ENCODE measurements at regions not wholly inside any gene's neighbourhood (a gene's known extent, or its start where the extent isn't known, plus 50 kb on each side); places are given as distances from the start of the nearest gene placed in this dataset.

- H3K27ac ChIP-seq (ENCODE audit: low read depth, low read length, poor library complexity, severe bottlenecking), result no peak overlapping the region
- intact Hi-C loops (cut with micrococcal nuclease; ENCODE audit: unreplicated experiment), result no loop called here
- H3K79me2 ChIP-seq (ENCODE audit: insufficient read depth, low read depth, low read length), result no peaks in the 10 kb centered on the region
- DNase-seq (ENCODE audit: low spot score), result peak; percentile 7
- CTCF ChIA-PET (ENCODE audit: unreplicated experiment), result interaction anchor here (0.6 kb wide), 1 partner anchor 48 kb away, joined by 3 read pairs; no protein-coding TSS in a partner anchor
- H3K9me3 ChIP-seq (ENCODE audit: low read length), result no peaks in the 10 kb centered on the region
- H3K9me2 ChIP-seq (ENCODE audit: insufficient read depth, low read length), result no peaks in the 10 kb centered on the region
- no peak overlapping the region for H3K4me3 ChIP-seq (ENCODE audit: low read depth, low read length, poor library complexity, severe bottlenecking)
- H2AFZ ChIP-seq (ENCODE audit: low read length), result no peak overlapping the region
- H3K4me1 ChIP-seq (ENCODE audit: insufficient read depth, low read length, poor library complexity, severe bottlenecking), result no peaks in the 10 kb centered on the region
- H3K36me3 ChIP-seq (ENCODE audit: insufficient read depth, low read length), result no peaks in the 10 kb centered on the region
- TF ChIP-seq, protein P1, sequence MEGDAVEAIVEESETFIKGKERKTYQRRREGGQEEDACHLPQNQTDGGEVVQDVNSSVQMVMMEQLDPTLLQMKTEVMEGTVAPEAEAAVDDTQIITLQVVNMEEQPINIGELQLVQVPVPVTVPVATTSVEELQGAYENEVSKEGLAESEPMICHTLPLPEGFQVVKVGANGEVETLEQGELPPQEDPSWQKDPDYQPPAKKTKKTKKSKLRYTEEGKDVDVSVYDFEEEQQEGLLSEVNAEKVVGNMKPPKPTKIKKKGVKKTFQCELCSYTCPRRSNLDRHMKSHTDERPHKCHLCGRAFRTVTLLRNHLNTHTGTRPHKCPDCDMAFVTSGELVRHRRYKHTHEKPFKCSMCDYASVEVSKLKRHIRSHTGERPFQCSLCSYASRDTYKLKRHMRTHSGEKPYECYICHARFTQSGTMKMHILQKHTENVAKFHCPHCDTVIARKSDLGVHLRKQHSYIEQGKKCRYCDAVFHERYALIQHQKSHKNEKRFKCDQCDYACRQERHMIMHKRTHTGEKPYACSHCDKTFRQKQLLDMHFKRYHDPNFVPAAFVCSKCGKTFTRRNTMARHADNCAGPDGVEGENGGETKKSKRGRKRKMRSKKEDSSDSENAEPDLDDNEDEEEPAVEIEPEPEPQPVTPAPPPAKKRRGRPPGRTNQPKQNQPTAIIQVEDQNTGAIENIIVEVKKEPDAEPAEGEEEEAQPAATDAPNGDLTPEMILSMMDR (conservative IDR thresholded peaks at IDR 0.05; ENCODE audit: low read length), result no peak
- TF ChIP-seq EZH2phosphoT487 (IDR thresholded peaks at IDR 0.05; ENCODE audit: borderline replicate concordance, low read depth, low read length), result no peak
- no TSS peak for BruUV-seq (replicated peaks)
- no peaks in the 10 kb centered on the region for H4K20me1 ChIP-seq (ENCODE audit: insufficient read depth, low read length)
- POLR2A ChIA-PET, result interaction anchor here (0.8 kb wide), 1 partner anchor 9 kb away, joined by 3 read pairs; no protein-coding TSS in a partner anchor
- no peak overlapping the region for H3K4me2 ChIP-seq (ENCODE audit: low read length)
Measured at GRCh38 chr6:6834356-6835222, 246.1 kb downstream of the LY86 start.

DNA sequence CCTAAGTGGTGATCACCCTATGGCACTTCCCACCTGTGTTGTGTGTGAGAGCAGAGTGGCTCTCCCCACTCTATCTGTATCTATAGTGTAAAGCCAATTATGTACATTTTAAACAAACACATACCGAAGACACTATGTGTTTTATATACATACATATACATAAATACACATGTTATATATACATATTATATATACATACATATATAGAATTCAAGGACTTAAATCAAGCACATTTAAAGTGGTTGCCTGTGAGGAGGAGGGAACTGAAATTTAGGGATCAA is 246.6 kb downstream of the LY86 start:
- H3K9me3 ChIP-seq (ENCODE audit: low read length), result no peaks in the 10 kb centered on the region
- H3K79me2 ChIP-seq (ENCODE audit: insufficient read depth, low read depth, low read length), result no peaks in the 10 kb centered on the region
- ChIA-PET POLR2A (no interaction called here), CTCF (ENCODE audit: unreplicated experiment) (interaction anchor here (0.6 kb wide), 1 partner anchor 48 kb away, joined by 3 read pairs; no protein-coding TSS in a partner anchor)
- no peaks in the 10 kb centered on the region for H3K4me1 ChIP-seq (ENCODE audit: insufficient read depth, low read length, poor library complexity, severe bottlenecking)
- no peak for TF ChIP-seq EZH2phosphoT487 (IDR thresholded peaks at IDR 0.05; ENCODE audit: borderline replicate concordance, low read depth, low read length)
- TF ChIP-seq, protein P1 (conservative IDR thresholded peaks at IDR 0.05; ENCODE audit: low read length), result no peak
- no peaks in the 10 kb centered on the region for H4K20me1 ChIP-seq (ENCODE audit: insufficient read depth, low read length)
- no TSS peak for BruUV-seq (replicated peaks)
- DNase-seq (ENCODE audit: low spot score), result no peak
- H3K4me3 ChIP-seq (ENCODE audit: low read depth, low read length, poor library complexity, severe bottlenecking), result no peak overlapping the region
- no peaks in the 10 kb centered on the region for H3K36me3 ChIP-seq (ENCODE audit: insufficient read depth, low read length)
- H3K4me2 ChIP-seq (ENCODE audit: low read length), result no peak overlapping the region
- no peak overlapping the region for H2AFZ ChIP-seq (ENCODE audit: low read length)
- no peak overlapping the region for H3K27ac ChIP-seq (ENCODE audit: low read depth, low read length, poor library complexity, severe bottlenecking)
- intact Hi-C loops (cut with micrococcal nuclease; ENCODE audit: unreplicated experiment), result no loop called here
- H3K9me2 ChIP-seq (ENCODE audit: insufficient read depth, low read length), result no peaks in the 10 kb centered on the region
